HS-27A (cell line): ENCODE measurements at regions not wholly inside any gene's neighbourhood (a gene's known extent, or its start where the extent isn't known, plus 50 kb on each side); places are given as distances from the start of the nearest gene placed in this dataset.
"Not testable (repeated sequence)": the region's sequence is repeated elsewhere in the genome, so short reads cannot be mapped to it uniquely, and the experiment has no call there.

Experiments
- DNase-seq: peaks from one replicate; pipeline ENCODE4 v3.0.0-alpha.2; 2012; ENCODE audit warnings: low read depth, missing footprints

- no peak for DNase-seq
Observed at GRCh38 chr10:44005788-44006099, 357.1 kb upstream of the ZNF32 start.

- DNase-seq: no peak
Observed at GRCh38 chr10:44004913-44005787, 356.5 kb upstream of the ZNF32 start.

GRCh38 chr10:43998021-43998809, 349.5 kb upstream of the ZNF32 start:
- no peak for DNase-seq

GRCh38 chr10:43997330-43997729, 348.6 kb upstream of the ZNF32 start:
- no peak for DNase-seq

- no peak for DNase-seq
Observed at GRCh38 chr10:43994539-43994938, 345.9 kb upstream of the ZNF32 start.

GRCh38 chr10:43992816-43993215, 344.1 kb upstream of the ZNF32 start:
- DNase-seq: not testable (repeated sequence)

- DNase-seq: no peak
Observed at GRCh38 chr10:43986374-43986773, 337.7 kb upstream of the ZNF32 start.

GRCh38 chr10:43985941-43986340, 337.3 kb upstream of the ZNF32 start:
- DNase-seq: no peak

GRCh38 chr10:43983856-43984271, 335.2 kb upstream of the ZNF32 start:
- DNase-seq: no peak

- no peak for DNase-seq
Observed at GRCh38 chr10:43983405-43983804, 334.7 kb upstream of the ZNF32 start.

- no peak for DNase-seq
Observed at GRCh38 chr10:43982250-43982649, 333.6 kb upstream of the ZNF32 start.

- DNase-seq: no peak
Observed at GRCh38 chr10:43981696-43982095, 333.0 kb upstream of the ZNF32 start.

GRCh38 chr10:43981232-43981631, 332.6 kb upstream of the ZNF32 start:
- no peak for DNase-seq

- no peak for DNase-seq
Observed at GRCh38 chr10:43980715-43981114, 332.0 kb upstream of the ZNF32 start.

GRCh38 chr10:43980313-43980712, 331.6 kb upstream of the ZNF32 start:
- DNase-seq: no peak

- no peak for DNase-seq
Observed at GRCh38 chr10:43979551-43979950, 330.9 kb upstream of the ZNF32 start.

- DNase-seq: no peak
Observed at GRCh38 chr10:43978936-43979335, 330.3 kb upstream of the ZNF32 start.

GRCh38 chr10:43978091-43978490, 329.4 kb upstream of the ZNF32 start:
- DNase-seq: no peak

GRCh38 chr10:43976292-43976691, 327.6 kb upstream of the ZNF32 start:
- DNase-seq: no peak

- DNase-seq: no peak
Observed at GRCh38 chr10:43973801-43974200, 325.1 kb upstream of the ZNF32 start.

- DNase-seq: no peak
Observed at GRCh38 chr10:43972976-43973647, 324.4 kb upstream of the ZNF32 start.

- DNase-seq: no peak
Observed at GRCh38 chr10:43971981-43972380, 323.3 kb upstream of the ZNF32 start.

GRCh38 chr10:43971306-43971705, 322.6 kb upstream of the ZNF32 start:
- no peak for DNase-seq
